C4-2B (cell line): ENCODE measurements at regions not wholly inside any gene's neighbourhood (a gene's known extent, or its start where the extent isn't known, plus 50 kb on each side); places are given as distances from the start of the nearest gene placed in this dataset.

Experiments
- CTCF ChIP-seq: fragments of 450-650 bp; conservative IDR thresholded peaks from 2 replicates; pipeline ENCODE4 v1.5.1; 2017; ENCODE audit warnings: mild to moderate bottlenecking
- ZFX ChIP-seq: fragments of 450-650 bp; IDR thresholded peaks from 2 replicates; pipeline ENCODE4 v1.6.1; 2017

- no peak for TF ChIP-seq CTCF
- TF ChIP-seq ZFX, result no peak
Measured at GRCh38 chr5:129844764-129845163, 59.5 kb upstream of the CHSY3 start.
